ENCODE measurements at regions not wholly inside any gene's neighbourhood (a gene's known extent, or its start where the extent isn't known, plus 50 kb on each side); places are given as distances from the start of the nearest gene placed in this dataset.

- no peak for DNase-seq
Observed at GRCh38 chr16:54355251-54355650, 68.7 kb upstream of the IRX3 start.

- no peak for DNase-seq
Observed at GRCh38 chr16:54353097-54353496, 66.5 kb upstream of the IRX3 start.

GRCh38 chr16:54351171-54351570 is 64.6 kb upstream of the IRX3 start:
- DNase-seq = no peak

- DNase-seq = no peak
Observed at GRCh38 chr16:54347961-54348360, 61.4 kb upstream of the IRX3 start.

- no peak for DNase-seq
Observed at GRCh38 chr16:54346041-54346440, 59.5 kb upstream of the IRX3 start.

GRCh38 chr16:54344646-54345630 is 58.4 kb upstream of the IRX3 start:
- DNase-seq = no peak

GRCh38 chr16:54342966-54343365 is 56.4 kb upstream of the IRX3 start:
- DNase-seq = no peak

GRCh38 chr16:54341892-54342776 is 55.5 kb upstream of the IRX3 start:
- DNase-seq = no peak

GRCh38 chr16:54340531-54340930 is 53.9 kb upstream of the IRX3 start:
- DNase-seq = no peak

GRCh38 chr16:54336631-54337204 is 50.1 kb upstream of the IRX3 start:
- no peak for DNase-seq

All from SW 1271 (cell line).